ENCODE measurements at regions not wholly inside any gene's neighbourhood (a gene's known extent, or its start where the extent isn't known, plus 50 kb on each side); places are given as distances from the start of the nearest gene placed in this dataset.

DNA sequence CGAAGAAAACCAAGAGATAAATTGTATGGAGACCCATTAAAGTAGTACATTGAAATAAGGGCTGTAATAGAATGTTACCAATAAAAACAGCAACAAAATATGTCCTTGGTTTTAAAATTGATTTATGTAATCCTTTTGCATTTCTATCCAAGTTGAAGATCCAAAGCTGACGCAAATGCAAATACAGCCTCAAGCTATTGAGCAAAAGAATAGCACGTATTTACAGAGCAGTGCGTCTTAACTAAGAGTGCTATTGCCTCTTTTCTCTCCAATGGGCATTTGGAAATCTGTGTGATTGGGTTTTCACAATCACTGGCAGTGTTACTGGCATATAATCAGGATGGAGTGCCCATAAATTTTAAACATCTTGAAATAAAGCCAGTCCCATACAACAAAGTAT is 417.4 kb downstream of the TLL1 start:
- no peak for DNase-seq
- Histone ChIP-seq H3K27me3 (no peaks in the 10 kb centered on the region), H3K4me3 (no peak overlapping the region), H3K4me1 (no peaks in the 10 kb centered on the region), H3K9me3 (replicated peaks) (no peaks in the 10 kb centered on the region), H3K27ac (no peak overlapping the region), H3K36me3 (no peaks in the 10 kb centered on the region)

DNA sequence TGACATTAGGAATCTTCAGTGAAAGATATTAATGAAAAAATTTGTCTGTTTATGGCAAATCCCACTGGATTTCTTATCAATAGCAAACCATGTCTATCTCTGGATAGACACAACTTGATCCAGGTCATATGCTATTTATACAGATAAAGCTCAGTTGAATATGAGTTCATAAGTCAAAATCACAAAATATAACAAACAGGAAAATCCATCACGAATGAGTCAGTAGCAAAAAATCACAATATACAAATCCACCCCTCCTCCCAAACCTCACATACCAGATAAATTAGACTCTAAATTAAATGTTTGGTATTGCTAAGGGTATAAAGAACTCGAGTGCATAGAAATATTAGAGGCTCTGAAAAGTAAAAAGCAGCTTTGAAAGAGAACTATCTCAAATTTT is 420.5 kb downstream of the TLL1 start:
- no peak overlapping the region for H3K27ac ChIP-seq
- no peaks in the 10 kb centered on the region for H3K36me3 ChIP-seq
- H3K27me3 ChIP-seq = no peaks in the 10 kb centered on the region
- H3K4me3 ChIP-seq = no peak overlapping the region
- DNase-seq = no peak
- no peaks in the 10 kb centered on the region for H3K4me1 ChIP-seq
- no peaks in the 10 kb centered on the region for H3K9me3 ChIP-seq (replicated peaks)

DNA sequence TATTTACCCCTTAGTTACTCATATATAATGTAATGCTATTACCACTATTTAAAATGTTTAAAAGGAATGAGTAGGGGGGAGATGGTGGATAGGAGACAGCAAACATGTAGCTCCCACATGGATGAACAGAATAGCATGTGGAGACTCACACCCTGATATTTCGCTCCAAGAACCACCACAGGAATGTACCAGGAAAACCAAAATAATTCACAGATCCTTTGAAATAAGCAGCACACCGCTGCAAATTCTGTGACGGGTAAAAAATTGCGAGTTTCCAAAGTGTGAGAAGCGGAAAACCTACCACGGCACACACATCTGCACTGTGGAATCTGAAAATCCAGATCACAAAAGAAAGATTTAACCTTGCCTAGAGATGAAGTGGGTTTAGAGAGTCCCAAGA is 428.2 kb downstream of the TLL1 start:
- H3K4me3 ChIP-seq = no peak overlapping the region
- no peak overlapping the region for H3K27ac ChIP-seq
- H3K4me1 ChIP-seq = no peaks in the 10 kb centered on the region
- DNase-seq = no peak
- no peaks in the 10 kb centered on the region for H3K36me3 ChIP-seq
- H3K9me3 ChIP-seq (replicated peaks) = no peaks in the 10 kb centered on the region
- H3K27me3 ChIP-seq = no peaks in the 10 kb centered on the region

GRCh38 chr4:166308647-166309046 is 435.6 kb downstream of the TLL1 start:
- Histone ChIP-seq H3K27ac (peak overlapping the region; percentile 64), H3K36me3 (no peaks in the 10 kb centered on the region), H3K4me1 (peaks cover 17% of the 10 kb centered on the region), H3K4me3 (peak overlapping the region; percentile 21), H3K9me3 (replicated peaks) (no peaks in the 10 kb centered on the region), H3K27me3 (no peaks in the 10 kb centered on the region)
- peak; percentile 60 to 75 for DNase-seq

DNA sequence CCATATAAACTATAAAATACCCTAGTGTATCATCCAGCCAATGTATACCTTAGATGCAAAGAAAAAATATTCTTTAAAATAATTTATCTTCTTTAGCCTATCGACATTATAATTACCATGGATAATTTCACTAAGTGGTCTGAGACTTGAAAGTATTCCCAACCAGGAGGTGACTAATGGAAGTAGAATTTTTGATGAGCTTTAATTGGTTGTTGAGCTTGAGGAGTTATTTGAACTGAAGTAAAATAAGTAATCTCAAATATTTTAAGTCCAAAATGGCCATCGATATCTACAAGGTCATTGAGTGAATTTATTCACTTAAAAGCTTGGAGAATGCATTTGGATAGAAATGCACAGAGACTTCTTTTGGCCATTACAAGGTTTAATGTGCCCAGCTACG is 436.2 kb downstream of the TLL1 start:
- DNase-seq = no peak

GRCh38 chr4:166311169-166311568 is 438.1 kb downstream of the TLL1 start:
- peak in 1 of 2 experiments; percentile 24 for DNase-seq
- peaks cover 17% of the 10 kb centered on the region for H3K4me1 ChIP-seq

More for the DNA sequence above, 436.2 kb downstream of the TLL1 start:
- H3K27me3 ChIP-seq = no peaks in the 10 kb centered on the region
- H3K9me3 ChIP-seq (replicated peaks) = no peaks in the 10 kb centered on the region
- no peak overlapping the region; the same call in 1 of the 2 replicates for H3K4me3 ChIP-seq
- peaks cover 17% of the 10 kb centered on the region for H3K4me1 ChIP-seq
- peak overlapping the region; percentile 64 for H3K27ac ChIP-seq
- no peaks in the 10 kb centered on the region for H3K36me3 ChIP-seq

DNA sequence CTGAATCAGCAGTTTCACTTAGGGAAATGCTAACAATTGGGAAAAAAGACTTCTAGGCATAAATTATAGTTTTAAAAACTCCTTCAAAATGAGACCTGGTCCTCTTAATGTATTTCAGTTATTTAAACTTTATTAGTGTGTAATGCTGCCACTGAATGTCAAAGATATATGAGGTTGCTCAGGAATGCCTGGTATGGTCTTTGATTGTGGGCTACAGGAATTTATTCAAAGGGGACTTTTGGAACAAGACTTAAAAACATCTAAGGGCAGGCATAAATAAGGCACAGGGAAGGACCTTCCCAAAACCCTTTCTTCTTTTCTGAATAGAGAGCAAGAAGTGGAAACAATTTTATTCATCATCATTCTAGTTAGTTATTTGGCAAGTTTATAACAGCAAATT is 439.1 kb downstream of the TLL1 start:
- Histone ChIP-seq H3K4me1 (peaks cover 17% of the 10 kb centered on the region), H3K9me3 (replicated peaks) (no peaks in the 10 kb centered on the region), H3K27me3 (no peaks in the 10 kb centered on the region), H3K27ac (no peak overlapping the region), H3K4me3 (no peak overlapping the region), H3K36me3 (no peaks in the 10 kb centered on the region)
- no peak for DNase-seq

More at GRCh38 chr4:166311169-166311568, 438.1 kb downstream of the TLL1 start:
- Histone ChIP-seq H3K36me3 (no peaks in the 10 kb centered on the region), H3K9me3 (replicated peaks) (no peaks in the 10 kb centered on the region), H3K27ac (no peak overlapping the region), H3K4me3 (no peak overlapping the region), H3K27me3 (no peaks in the 10 kb centered on the region)

DNA sequence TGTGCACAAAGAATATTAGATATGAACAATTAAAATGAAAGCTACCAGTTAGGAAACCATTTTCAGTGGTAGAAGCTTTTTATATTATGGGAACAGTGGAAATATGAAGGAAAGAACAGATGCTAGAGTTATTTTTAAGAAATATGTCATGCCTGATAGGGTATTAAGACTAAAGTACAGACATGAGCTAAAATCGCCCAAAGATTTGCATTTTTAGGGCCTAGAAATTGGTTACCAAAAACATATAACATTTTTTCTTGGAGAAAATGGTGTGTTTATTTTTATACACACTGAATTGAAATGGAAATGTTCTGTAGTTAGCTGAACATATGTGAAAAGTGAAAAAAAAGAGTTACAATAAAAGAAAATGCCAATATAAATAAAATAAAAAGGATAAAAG is 441.9 kb downstream of the TLL1 start:
- DNase-seq = no peak
- Histone ChIP-seq H3K27ac (no peak overlapping the region), H3K9me3 (replicated peaks) (no peaks in the 10 kb centered on the region), H3K4me1 (peaks cover 4% of the 10 kb centered on the region; the same call in 1 of the 2 replicates), H3K36me3 (no peaks in the 10 kb centered on the region), H3K27me3 (no peaks in the 10 kb centered on the region), H3K4me3 (no peak overlapping the region)

GRCh38 chr4:166315721-166316467 is 442.9 kb downstream of the TLL1 start:
- no peaks in the 10 kb centered on the region for H3K36me3 ChIP-seq
- no peak overlapping the region for H3K4me3 ChIP-seq
- H3K27ac ChIP-seq = no peak overlapping the region
- DNase-seq = no peak
- no peaks in the 10 kb centered on the region for H3K27me3 ChIP-seq
- H3K4me1 ChIP-seq = peaks cover 4% of the 10 kb centered on the region; the same call in 1 of the 2 replicates
- no peaks in the 10 kb centered on the region for H3K9me3 ChIP-seq (replicated peaks)

GRCh38 chr4:166318810-166319525 is 445.9 kb downstream of the TLL1 start:
- no peak overlapping the region for H3K27ac ChIP-seq
- DNase-seq = no peak

GRCh38 chr4:166323250-166323649 is 450.2 kb downstream of the TLL1 start:
- H3K27ac ChIP-seq = no peak overlapping the region
- no peak overlapping the region for H3K4me3 ChIP-seq
- no peaks in the 10 kb centered on the region for H3K9me3 ChIP-seq (replicated peaks)
- H3K36me3 ChIP-seq = no peaks in the 10 kb centered on the region
- no peaks in the 10 kb centered on the region for H3K27me3 ChIP-seq
- no peak for DNase-seq
- H3K4me1 ChIP-seq = no peaks in the 10 kb centered on the region

More at GRCh38 chr4:166318810-166319525, 445.9 kb downstream of the TLL1 start:
- Histone ChIP-seq H3K27me3 (no peaks in the 10 kb centered on the region), H3K4me3 (no peak overlapping the region), H3K4me1 (no peaks in the 10 kb centered on the region), H3K9me3 (replicated peaks) (no peaks in the 10 kb centered on the region), H3K36me3 (no peaks in the 10 kb centered on the region)

DNA sequence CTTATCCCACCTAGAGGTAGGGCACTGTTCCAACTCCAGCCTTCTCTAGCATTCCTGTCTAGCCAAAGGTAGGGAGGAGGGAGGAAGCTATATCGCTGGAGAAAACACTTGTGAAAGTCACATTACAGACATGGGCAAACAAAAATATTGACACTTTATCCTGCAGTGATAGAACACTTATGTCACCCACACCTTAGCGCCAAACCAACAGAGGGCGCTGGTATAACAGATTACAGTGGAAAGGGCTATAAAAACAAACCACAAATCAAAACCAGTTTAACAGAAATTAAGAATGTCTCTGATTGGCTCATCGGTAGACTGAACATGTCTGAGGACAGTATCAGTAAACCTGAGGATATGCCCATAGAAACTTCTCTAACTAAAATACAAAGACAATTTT is 451.3 kb downstream of the TLL1 start:
- no peaks in the 10 kb centered on the region for H3K9me3 ChIP-seq (replicated peaks)
- DNase-seq = peak in 1 of 2 experiments; percentile 39
- no peaks in the 10 kb centered on the region for H3K27me3 ChIP-seq
- H3K27ac ChIP-seq = no peak overlapping the region
- H3K36me3 ChIP-seq = no peaks in the 10 kb centered on the region
- no peaks in the 10 kb centered on the region for H3K4me1 ChIP-seq
- H3K4me3 ChIP-seq = no peak overlapping the region

DNA sequence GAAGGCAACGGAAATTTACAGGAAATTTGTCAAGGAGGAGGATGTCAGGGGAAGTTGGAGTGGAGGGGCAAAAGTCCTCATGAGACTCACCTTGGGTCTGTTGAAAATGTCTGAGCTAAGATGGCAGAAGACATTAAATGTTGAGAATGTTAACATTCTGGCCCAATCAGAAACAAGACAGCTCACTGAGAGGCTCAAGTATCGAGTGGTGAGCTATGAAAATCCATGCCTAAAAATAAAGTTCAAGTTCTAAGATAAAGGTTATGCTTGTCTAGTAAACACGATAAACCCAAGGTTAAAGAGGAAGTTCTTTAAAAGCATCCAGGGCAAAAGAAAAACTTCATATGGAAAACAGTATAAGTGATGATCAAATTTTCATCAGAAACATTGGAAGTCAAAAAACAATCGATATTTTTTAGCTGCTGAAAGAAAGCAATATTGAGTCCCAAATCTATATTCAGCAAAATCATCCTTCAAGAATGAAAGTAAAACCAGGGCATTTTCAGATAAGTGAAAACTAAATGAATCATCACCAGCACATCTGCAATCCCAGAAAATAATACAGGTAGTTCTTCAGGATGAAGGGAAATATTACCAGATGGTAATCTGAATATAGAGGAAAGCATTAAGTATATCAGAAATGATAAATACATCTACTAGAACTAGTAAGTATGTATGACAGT is 462.4 kb downstream of the TLL1 start:
- H3K36me3 ChIP-seq = no peaks in the 10 kb centered on the region
- no peaks in the 10 kb centered on the region for H3K4me1 ChIP-seq
- no peaks in the 10 kb centered on the region for H3K27me3 ChIP-seq
- no peak overlapping the region for H3K27ac ChIP-seq
- H3K9me3 ChIP-seq (replicated peaks) = no peaks in the 10 kb centered on the region
- H3K4me3 ChIP-seq = no peak overlapping the region
- DNase-seq = no peak

DNA sequence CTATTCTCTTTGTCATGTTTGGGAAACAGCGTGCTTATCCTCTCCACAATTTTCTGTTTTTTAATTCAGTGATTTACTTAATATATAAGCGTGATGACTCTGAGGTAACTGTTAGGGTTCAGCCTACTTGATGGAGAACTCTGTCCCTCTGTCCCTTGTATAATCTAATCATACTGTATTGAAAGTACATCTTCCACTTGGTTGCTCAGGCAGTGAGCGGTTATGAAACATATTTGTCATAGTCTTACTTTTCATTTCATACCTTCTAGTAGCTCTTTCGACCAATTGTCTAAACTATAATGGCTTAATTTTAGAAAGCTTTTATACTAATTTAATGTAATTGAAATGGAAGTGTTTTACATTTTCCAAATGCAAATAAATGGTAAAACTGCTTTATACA is 469.0 kb downstream of the TLL1 start:
- no peak overlapping the region for H3K27ac ChIP-seq
- no peak overlapping the region for H3K4me3 ChIP-seq
- no peaks in the 10 kb centered on the region for H3K27me3 ChIP-seq

GRCh38 chr4:166363198-166363597 is 490.2 kb downstream of the TLL1 start:
- no peaks in the 10 kb centered on the region for H3K4me1 ChIP-seq

More for the DNA sequence above, 469.0 kb downstream of the TLL1 start:
- no peaks in the 10 kb centered on the region for H3K36me3 ChIP-seq
- DNase-seq = no peak
- H3K4me1 ChIP-seq = no peaks in the 10 kb centered on the region
- H3K9me3 ChIP-seq (replicated peaks) = no peaks in the 10 kb centered on the region

More at GRCh38 chr4:166363198-166363597, 490.2 kb downstream of the TLL1 start:
- no peak overlapping the region for H3K4me3 ChIP-seq
- H3K27me3 ChIP-seq = no peaks in the 10 kb centered on the region
- no peak overlapping the region for H3K27ac ChIP-seq
- DNase-seq = no peak
- H3K36me3 ChIP-seq = no peaks in the 10 kb centered on the region
- no peaks in the 10 kb centered on the region for H3K9me3 ChIP-seq (replicated peaks)

Measured in SJCRH30 (cell line).